ENCODE measurements at regions not wholly inside any gene's neighbourhood (a gene's known extent, or its start where the extent isn't known, plus 50 kb on each side); places are given as distances from the start of the nearest gene placed in this dataset.

DNA sequence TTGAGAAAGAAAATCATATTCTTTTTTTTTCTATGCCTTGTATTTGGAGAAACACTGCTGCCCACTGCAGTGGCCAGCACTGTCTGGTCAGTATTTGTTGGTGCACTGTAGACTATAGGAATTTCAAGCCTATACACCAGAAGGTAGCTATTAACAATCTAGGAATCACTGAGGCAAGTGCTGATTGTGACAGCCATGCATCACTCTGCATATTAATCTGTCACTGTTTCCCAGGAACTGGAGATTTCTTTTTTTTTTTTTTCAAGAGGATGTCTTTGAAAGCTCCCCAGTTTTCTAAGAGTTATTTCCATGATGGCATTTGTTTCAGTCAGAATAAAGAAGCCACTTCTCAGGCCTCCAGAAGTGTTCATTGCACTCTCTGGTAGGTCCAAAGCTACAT lies 737.8 kb upstream of the PTBP2 start:
- TF ChIP-seq, protein P1, sequence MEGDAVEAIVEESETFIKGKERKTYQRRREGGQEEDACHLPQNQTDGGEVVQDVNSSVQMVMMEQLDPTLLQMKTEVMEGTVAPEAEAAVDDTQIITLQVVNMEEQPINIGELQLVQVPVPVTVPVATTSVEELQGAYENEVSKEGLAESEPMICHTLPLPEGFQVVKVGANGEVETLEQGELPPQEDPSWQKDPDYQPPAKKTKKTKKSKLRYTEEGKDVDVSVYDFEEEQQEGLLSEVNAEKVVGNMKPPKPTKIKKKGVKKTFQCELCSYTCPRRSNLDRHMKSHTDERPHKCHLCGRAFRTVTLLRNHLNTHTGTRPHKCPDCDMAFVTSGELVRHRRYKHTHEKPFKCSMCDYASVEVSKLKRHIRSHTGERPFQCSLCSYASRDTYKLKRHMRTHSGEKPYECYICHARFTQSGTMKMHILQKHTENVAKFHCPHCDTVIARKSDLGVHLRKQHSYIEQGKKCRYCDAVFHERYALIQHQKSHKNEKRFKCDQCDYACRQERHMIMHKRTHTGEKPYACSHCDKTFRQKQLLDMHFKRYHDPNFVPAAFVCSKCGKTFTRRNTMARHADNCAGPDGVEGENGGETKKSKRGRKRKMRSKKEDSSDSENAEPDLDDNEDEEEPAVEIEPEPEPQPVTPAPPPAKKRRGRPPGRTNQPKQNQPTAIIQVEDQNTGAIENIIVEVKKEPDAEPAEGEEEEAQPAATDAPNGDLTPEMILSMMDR (IDR thresholded peaks at IDR 0.05) = no peak
- TF ChIP-seq POLR2A (IDR thresholded peaks at IDR 0.05) = no peak
- TF ChIP-seq EP300 (IDR thresholded peaks at IDR 0.05) = no peak
- no peak for TF ChIP-seq POLR2AphosphoS5 (IDR thresholded peaks at IDR 0.05)
